GM19463 (cell line): ENCODE measurements at regions not wholly inside any gene's neighbourhood (a gene's known extent, or its start where the extent isn't known, plus 50 kb on each side); places are given as distances from the start of the nearest gene placed in this dataset.

Source experiments
- ATAC-seq: cut with Tn5 transposase; IDR thresholded peaks from one replicate; pipeline ENCODE4 v1.9.1; 2021; ENCODE audit warnings: mild to moderate bottlenecking, moderate library complexity; ENCODE audit not compliant: unreplicated experiment

GRCh38 chr1:78415165-78415564 is 75.6 kb upstream of the PTGFR start:
- no peak for ATAC-seq

GRCh38 chr1:78419309-78419708 is 71.5 kb upstream of the PTGFR start:
- no peak for ATAC-seq

GRCh38 chr1:78420181-78420580 is 70.6 kb upstream of the PTGFR start:
- no peak for ATAC-seq

GRCh38 chr1:78420688-78421087 is 70.1 kb upstream of the PTGFR start:
- no peak for ATAC-seq

GRCh38 chr1:78424720-78425119 is 66.1 kb upstream of the PTGFR start:
- ATAC-seq: no peak

GRCh38 chr1:78426408-78426807 is 64.4 kb upstream of the PTGFR start:
- ATAC-seq: no peak

GRCh38 chr1:78427506-78427905 is 63.3 kb upstream of the PTGFR start:
- ATAC-seq: no peak

- ATAC-seq: no peak
Measured at GRCh38 chr1:78432016-78432415, 58.8 kb upstream of the PTGFR start.

- no peak for ATAC-seq
Measured at GRCh38 chr1:78434351-78434750, 56.4 kb upstream of the PTGFR start.

- no peak for ATAC-seq
Measured at GRCh38 chr1:78436961-78437360, 53.8 kb upstream of the PTGFR start.

- no peak for ATAC-seq
Measured at GRCh38 chr1:78437396-78437795, 53.4 kb upstream of the PTGFR start.

GRCh38 chr1:78437941-78438340 is 52.8 kb upstream of the PTGFR start:
- ATAC-seq: no peak

- ATAC-seq: no peak
Measured at GRCh38 chr1:78440381-78440793, 50.4 kb upstream of the PTGFR start.
